ENCODE measurements at regions not wholly inside any gene's neighbourhood (a gene's known extent, or its start where the extent isn't known, plus 50 kb on each side); places are given as distances from the start of the nearest gene placed in this dataset.
"Not testable (repeated sequence)": the region's sequence is repeated elsewhere in the genome, so short reads cannot be mapped to it uniquely, and the experiment has no call there.

- ChIA-PET POLR2A (no interaction called here), CTCF (no interaction called here)
- Histone ChIP-seq H3K36me3 (ENCODE audit: control insufficient read depth, insufficient read depth, low read length) (no peaks in the 10 kb centered on the region), H3K27me3 (ENCODE audit: control insufficient read depth, insufficient read depth, low read length) (no peaks in the 10 kb centered on the region), H3K4me3 (ENCODE audit: low read depth, low read length) (no peak overlapping the region)
- DNase-seq (ENCODE audit: low read depth), result no peak
- TF ChIP-seq CTCF (IDR thresholded peaks at IDR 0.05; ENCODE audit: insufficient read depth, low read depth, low read length), result no peak
Measured at GRCh38 chr16:47865337-47865855, 290.4 kb downstream of the ABCC12 start.

- CTCF ChIA-PET; POLR2A ChIA-PET; DNase-seq (ENCODE audit: low read depth): not testable (repeated sequence)
Measured at GRCh38 chr16:47864262-47864661, 291.5 kb downstream of the ABCC12 start.

GRCh38 chr16:47861999-47862398 lies 293.8 kb downstream of the ABCC12 start:
- H3K4me3 ChIP-seq (ENCODE audit: low read depth, low read length), result no peak overlapping the region
- DNase-seq (ENCODE audit: low read depth), result no peak
- ChIA-PET CTCF (interaction anchor here (0.6 kb wide), 1 partner anchor 15 kb away, joined by 4 read pairs; no protein-coding TSS in a partner anchor), POLR2A (no interaction called here)
- no peak for TF ChIP-seq CTCF (IDR thresholded peaks at IDR 0.05; ENCODE audit: insufficient read depth, low read depth, low read length)
- H3K27me3 ChIP-seq (ENCODE audit: control insufficient read depth, insufficient read depth, low read length), result no peaks in the 10 kb centered on the region
- H3K36me3 ChIP-seq (ENCODE audit: control insufficient read depth, insufficient read depth, low read length), result no peaks in the 10 kb centered on the region

More at GRCh38 chr16:47864262-47864661, 291.5 kb downstream of the ABCC12 start:
- not testable (repeated sequence) for H3K27me3 ChIP-seq (ENCODE audit: control insufficient read depth, insufficient read depth, low read length); H3K4me3 ChIP-seq (ENCODE audit: low read depth, low read length); H3K36me3 ChIP-seq (ENCODE audit: control insufficient read depth, insufficient read depth, low read length)

GRCh38 chr16:47858333-47858982 lies 297.3 kb downstream of the ABCC12 start:
- no peaks in the 10 kb centered on the region for H3K27me3 ChIP-seq (ENCODE audit: control insufficient read depth, insufficient read depth, low read length)
- H3K36me3 ChIP-seq (ENCODE audit: control insufficient read depth, insufficient read depth, low read length), result no peaks in the 10 kb centered on the region
- no peak overlapping the region for H3K4me3 ChIP-seq (ENCODE audit: low read depth, low read length)
- ChIA-PET CTCF (no interaction called here), POLR2A (no interaction called here)
- TF ChIP-seq CTCF (IDR thresholded peaks at IDR 0.05; ENCODE audit: insufficient read depth, low read depth, low read length), result no peak
- DNase-seq (ENCODE audit: low read depth), result no peak

- no peak overlapping the region for H3K4me3 ChIP-seq (ENCODE audit: low read depth, low read length)
- no peak for DNase-seq (ENCODE audit: low read depth)
- no peaks in the 10 kb centered on the region for H3K36me3 ChIP-seq (ENCODE audit: control insufficient read depth, insufficient read depth, low read length)
- ChIA-PET CTCF (no interaction called here), POLR2A (no interaction called here)
- no peak for TF ChIP-seq CTCF (IDR thresholded peaks at IDR 0.05; ENCODE audit: insufficient read depth, low read depth, low read length)
- no peaks in the 10 kb centered on the region; the same call in 1 of the 2 replicates for H3K27me3 ChIP-seq (ENCODE audit: control insufficient read depth, insufficient read depth, low read length)
Measured at GRCh38 chr16:47855431-47855830, 300.4 kb downstream of the ABCC12 start.

- no peak for DNase-seq (ENCODE audit: low read depth)
- POLR2A ChIA-PET, result no interaction called here
Measured at GRCh38 chr16:47854737-47855136, 301.1 kb downstream of the ABCC12 start.

More at GRCh38 chr16:47854737-47855136, 301.1 kb downstream of the ABCC12 start:
- CTCF ChIA-PET, result no interaction called here
- Histone ChIP-seq H3K4me3 (ENCODE audit: low read depth, low read length) (no peak overlapping the region), H3K36me3 (ENCODE audit: control insufficient read depth, insufficient read depth, low read length) (no peaks in the 10 kb centered on the region), H3K27me3 (ENCODE audit: control insufficient read depth, insufficient read depth, low read length) (no peaks in the 10 kb centered on the region; the same call in 1 of the 2 replicates)
- no peak for TF ChIP-seq CTCF (IDR thresholded peaks at IDR 0.05; ENCODE audit: insufficient read depth, low read depth, low read length)

Measured in BJ (cell line).